GM12874 (cell line): ENCODE measurements at regions not wholly inside any gene's neighbourhood (a gene's known extent, or its start where the extent isn't known, plus 50 kb on each side); places are given as distances from the start of the nearest gene placed in this dataset.

Source experiments
- TF ChIP-seq, protein P1 (sequence below): IDR thresholded peaks from 2 replicates; pipeline ENCODE4 v1.5.1; 2011; ENCODE audit warnings: low read depth, mild to moderate bottlenecking, control low read depth, low read length, moderate library complexity; ENCODE audit not compliant: insufficient read depth

DNA sequence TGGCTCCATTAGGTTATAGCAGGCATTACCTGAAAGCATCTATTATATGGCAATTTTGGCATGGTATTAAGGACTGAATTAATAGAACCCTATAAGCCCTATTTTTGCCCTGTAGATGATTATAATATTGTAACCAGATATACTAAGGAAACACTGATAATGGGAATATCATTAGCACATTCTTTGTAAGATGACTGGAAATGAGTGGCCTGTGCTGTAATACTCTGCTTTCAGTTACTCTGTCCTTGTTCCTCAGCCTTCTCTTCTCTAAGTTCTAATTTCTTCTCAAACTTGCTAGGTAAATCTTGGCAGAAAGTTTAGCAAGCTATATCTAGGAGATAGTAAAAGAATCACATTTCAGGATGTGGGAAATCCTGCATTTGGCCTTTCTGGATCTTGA is 74.0 kb upstream of the ITPRID2 start:
- TF ChIP-seq, protein P1, sequence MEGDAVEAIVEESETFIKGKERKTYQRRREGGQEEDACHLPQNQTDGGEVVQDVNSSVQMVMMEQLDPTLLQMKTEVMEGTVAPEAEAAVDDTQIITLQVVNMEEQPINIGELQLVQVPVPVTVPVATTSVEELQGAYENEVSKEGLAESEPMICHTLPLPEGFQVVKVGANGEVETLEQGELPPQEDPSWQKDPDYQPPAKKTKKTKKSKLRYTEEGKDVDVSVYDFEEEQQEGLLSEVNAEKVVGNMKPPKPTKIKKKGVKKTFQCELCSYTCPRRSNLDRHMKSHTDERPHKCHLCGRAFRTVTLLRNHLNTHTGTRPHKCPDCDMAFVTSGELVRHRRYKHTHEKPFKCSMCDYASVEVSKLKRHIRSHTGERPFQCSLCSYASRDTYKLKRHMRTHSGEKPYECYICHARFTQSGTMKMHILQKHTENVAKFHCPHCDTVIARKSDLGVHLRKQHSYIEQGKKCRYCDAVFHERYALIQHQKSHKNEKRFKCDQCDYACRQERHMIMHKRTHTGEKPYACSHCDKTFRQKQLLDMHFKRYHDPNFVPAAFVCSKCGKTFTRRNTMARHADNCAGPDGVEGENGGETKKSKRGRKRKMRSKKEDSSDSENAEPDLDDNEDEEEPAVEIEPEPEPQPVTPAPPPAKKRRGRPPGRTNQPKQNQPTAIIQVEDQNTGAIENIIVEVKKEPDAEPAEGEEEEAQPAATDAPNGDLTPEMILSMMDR: no peak

DNA sequence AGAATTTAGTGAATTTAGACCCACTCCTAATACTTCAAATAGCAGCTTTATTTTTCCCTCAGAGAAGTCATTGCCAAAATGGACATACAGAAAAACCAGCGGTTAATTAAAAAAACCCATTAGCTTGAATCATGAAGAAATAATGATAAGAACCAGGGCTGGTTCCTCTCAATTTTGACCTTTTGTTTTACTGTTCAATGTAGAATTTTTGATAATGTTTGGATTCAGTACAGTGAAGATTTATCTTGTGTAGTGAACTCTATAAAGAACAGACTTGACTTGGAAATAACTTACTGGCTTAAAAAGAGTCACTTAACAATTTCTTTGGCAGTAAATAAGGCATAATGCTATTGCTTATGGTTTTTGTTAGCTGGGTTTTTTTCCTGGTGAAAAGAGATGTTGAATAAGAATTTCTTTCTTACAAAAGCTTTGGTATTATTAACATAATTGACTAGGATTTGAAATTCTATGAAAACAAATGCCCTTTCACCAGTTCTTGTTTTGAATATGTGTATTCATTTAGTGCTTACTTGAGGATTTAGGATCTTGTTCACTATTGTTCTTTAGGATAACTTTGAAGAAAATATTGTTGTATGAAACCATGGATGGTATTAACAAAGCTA is 73.4 kb upstream of the ITPRID2 start:
- TF ChIP-seq, protein P1: no peak

DNA sequence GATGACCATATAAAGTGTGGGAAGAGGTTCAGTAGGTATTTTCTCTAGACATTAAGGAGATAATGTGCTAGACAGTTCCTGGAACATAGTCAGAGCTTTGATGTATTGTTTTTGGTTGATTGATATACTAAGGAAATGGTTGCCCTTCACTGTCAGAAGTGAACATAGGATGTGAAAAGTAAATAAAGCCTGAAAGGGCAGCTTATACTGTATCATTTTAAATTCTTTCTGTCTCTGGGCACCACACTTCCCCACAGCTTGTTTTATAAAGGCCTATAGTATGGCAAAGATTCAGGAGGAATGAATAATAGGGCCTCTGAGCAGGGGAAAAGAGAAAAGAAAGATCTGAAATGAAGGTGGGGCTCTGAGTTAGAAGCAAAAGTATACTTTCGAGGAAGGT is 72.7 kb upstream of the ITPRID2 start:
- TF ChIP-seq, protein P1: no peak

DNA sequence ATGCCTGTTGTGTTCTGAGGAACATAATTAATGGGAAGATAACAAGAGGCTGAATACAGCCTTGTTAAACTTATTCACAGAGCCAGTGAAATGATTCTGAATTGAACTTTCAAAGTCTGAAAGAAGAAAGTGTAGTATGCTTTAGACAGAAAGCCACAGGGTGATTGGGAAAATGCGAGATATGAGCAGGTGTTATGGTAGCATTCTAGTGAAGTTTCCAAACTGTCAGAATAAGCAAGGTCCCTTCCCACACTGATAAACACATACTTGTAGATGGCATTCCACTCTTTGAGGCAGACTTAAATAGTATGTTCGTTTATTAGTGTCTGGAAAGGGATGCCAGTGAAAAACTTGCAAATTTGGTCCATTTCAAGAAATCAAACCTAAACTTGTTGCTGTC is 70.5 kb upstream of the ITPRID2 start:
- TF ChIP-seq, protein P1: no peak

DNA sequence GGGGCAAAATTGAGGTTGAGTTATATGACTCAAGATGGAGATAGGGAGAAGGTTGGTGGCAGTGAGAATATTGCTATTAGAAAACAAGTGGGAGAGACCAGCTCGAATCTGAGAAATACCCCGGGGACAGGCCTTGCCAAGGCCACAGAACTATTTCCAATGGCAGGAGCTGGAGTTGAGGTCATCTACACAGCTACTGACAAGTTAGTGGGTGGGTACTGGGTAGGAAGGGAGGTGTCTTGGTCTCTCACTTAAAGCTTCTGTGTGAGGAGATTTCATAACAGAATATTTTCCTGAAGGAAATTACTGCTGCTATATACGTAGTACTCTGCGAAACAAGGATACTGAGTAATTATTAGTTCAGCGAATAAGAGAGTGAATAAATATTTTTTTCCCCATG is 69.4 kb upstream of the ITPRID2 start:
- TF ChIP-seq, protein P1: no peak

DNA sequence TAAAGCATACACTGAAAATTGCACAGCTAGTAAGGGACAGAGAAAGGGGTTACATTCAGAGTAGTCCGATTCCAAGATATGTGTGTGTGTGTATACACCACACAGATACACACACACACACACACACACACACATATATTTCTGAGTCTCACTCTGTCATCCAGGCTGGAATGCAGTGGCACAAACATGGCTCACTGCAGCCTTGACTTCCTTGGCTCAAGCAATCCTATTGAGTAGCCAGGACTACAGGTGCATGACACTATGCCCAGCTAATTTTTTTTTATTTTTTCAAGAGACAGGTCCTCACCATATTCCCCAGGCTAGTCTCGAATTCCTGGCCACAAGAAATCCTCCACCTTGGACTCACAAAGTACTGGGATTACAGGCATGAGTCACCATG is 68.1 kb upstream of the ITPRID2 start:
- TF ChIP-seq, protein P1: no peak

DNA sequence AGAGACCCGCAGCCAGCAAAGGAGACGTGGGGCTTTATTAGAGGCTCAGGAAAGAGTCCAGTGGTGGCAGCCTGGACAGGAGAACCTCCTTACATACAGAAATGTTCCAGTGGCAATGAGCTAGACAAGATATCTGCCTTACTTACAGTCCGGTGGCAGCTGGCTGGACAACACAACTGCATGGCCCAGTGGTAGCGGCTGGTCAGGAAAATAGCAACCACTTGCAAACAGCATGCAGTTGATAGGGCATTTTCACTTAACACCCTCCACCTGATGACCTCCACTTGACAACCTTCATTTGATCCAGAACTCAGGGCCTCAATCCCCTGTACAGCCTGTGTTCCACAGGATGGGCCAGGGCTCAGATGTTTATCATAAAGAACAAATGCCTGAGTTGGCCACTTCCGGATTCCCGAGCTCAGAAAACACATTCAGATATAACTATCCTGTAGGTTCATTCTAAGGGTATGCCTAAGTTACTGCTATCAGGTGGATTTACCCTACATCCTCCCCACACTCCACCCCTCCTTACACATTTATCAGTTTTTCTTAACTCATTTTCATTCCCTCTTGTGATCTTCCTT is 63.3 kb upstream of the ITPRID2 start:
- TF ChIP-seq, protein P1: no peak
